K562 (cell line): ENCODE measurements at regions not wholly inside any gene's neighbourhood (a gene's known extent, or its start where the extent isn't known, plus 50 kb on each side); places are given as distances from the start of the nearest gene placed in this dataset.

ENCODE experiments used
- ATAC-seq: fragments of 200-7000 bp; cut with Tn5 transposase; 3 replicates; pipeline ENCODE4 v1.9.1; 2020; ENCODE audit warnings: moderate library complexity
- BruUV-seq: library from RNA; stranded (reverse); fragments of 400-500 nt; replicated peaks from 2 replicates; lab custom pipeline; 2021; lab: Mats Ljungman, UMichigan
- CTCF ChIA-PET: fragments of 300-600 bp; formaldehyde crosslinking; extraction: SDS; loops from one replicate; lab custom pipeline; 2021; ENCODE audit warnings: low intra/inter-chr PET ratio; lab: Yijun Ruan, JAX
- POLR2A ChIA-PET: fragments of 300-600, 350-650 bp; sonication (Branson Sonifier 250); formaldehyde crosslinking; extraction: SDS; loops from one replicate; lab custom pipeline; 2021; ENCODE audit warnings: antibody characterized with exemption, inconsistent platforms; lab: Yijun Ruan, JAX
- DNase-seq, 4 experiments: peaks; one replicate each; pipeline versions ENCODE4 v3.0.0 to v3.0.0-alpha.2; 2011 to 2018; ENCODE audit warnings: low spot score in 3 of 4, mixed read lengths in 3 of 4; ENCODE audit errors: extremely low read depth in 1 of 4
- FAIRE-seq: peaks from 2 replicates; lab custom pipeline; 2011; peaks lifted over from hg19 to GRCh38; lab: Jason Lieb, UNC
- H2AFZ ChIP-seq: 2 replicates; pipeline ENCODE4 v1.6.0; 2011; ENCODE audit warnings: low read depth, low read length, control low read depth, inconsistent platforms
- H3K27ac ChIP-seq: fragments of 200-600 bp; 3 replicates; pipeline ENCODE4 v1.8.0; 2011; ENCODE audit warnings: low read depth, mild to moderate bottlenecking, control low read depth, inconsistent platforms, low read length, moderate library complexity, mixed read lengths; ENCODE audit errors: extremely low read depth
- H3K27me3 ChIP-seq, 2 experiments: fragments of 300-600 bp in 1 of 2; 2 replicates in 1 of 2; 3 replicates in 1 of 2; pipeline versions ENCODE4 v1.6.0 to v1.8.0; 2011; ENCODE audit warnings: inconsistent platforms in 2 of 2, low read length in 2 of 2, mild to moderate bottlenecking in 1 of 2, mixed read lengths in 1 of 2, moderate library complexity in 1 of 2; ENCODE audit not compliant: control insufficient read depth in 2 of 2, insufficient read depth in 2 of 2
- H3K36me3 ChIP-seq: fragments of 300-600 bp; 3 replicates; pipeline ENCODE4 v1.8.0; 2011; ENCODE audit warnings: mild to moderate bottlenecking, low read length, inconsistent platforms; ENCODE audit not compliant: control insufficient read depth, insufficient read depth
- H3K4me1 ChIP-seq, 2 experiments: fragments of 200-600 bp in 1 of 2; replicated peaks in 1 of 2; 2 replicates in 1 of 2; 3 replicates in 1 of 2; pipeline versions ENCODE4 v1.5.1 to v1.8.0; 2011; ENCODE audit warnings: inconsistent platforms in 2 of 2, low read length in 2 of 2, mild to moderate bottlenecking in 1 of 2, mixed read lengths in 1 of 2, moderate library complexity in 1 of 2; ENCODE audit not compliant: control insufficient read depth in 2 of 2, insufficient read depth in 2 of 2
- H3K4me2 ChIP-seq: 2 replicates; pipeline ENCODE4 v1.6.1; 2011; ENCODE audit warnings: low read length, control low read depth, inconsistent platforms, mixed read lengths; ENCODE audit not compliant: insufficient read depth
- H3K4me3 ChIP-seq: fragments of 200-600 bp; sonication (generic), shearing (Covaris generic); 2 replicates; pipeline ENCODE4 v1.5.1; 2016; ENCODE audit warnings: control low read depth, inconsistent platforms
- H3K79me2 ChIP-seq: fragments of 200-600 bp; 3 replicates; pipeline ENCODE4 v1.8.0; 2011; ENCODE audit warnings: low read length, inconsistent platforms; ENCODE audit not compliant: control insufficient read depth, insufficient read depth
- H3K9ac ChIP-seq, 2 experiments: 2 replicates each; pipeline versions ENCODE4 v1.6.0 to v1.6.1; 2011; ENCODE audit warnings: low read depth in 2 of 2, low read length in 2 of 2, control low read depth in 1 of 2, inconsistent platforms in 1 of 2, mild to moderate bottlenecking in 1 of 2, mixed read lengths in 1 of 2; ENCODE audit not compliant: insufficient read depth in 1 of 2
- H3K9me1 ChIP-seq: one replicate; pipeline ENCODE4 v1.6.0; 2011; ENCODE audit warnings: inconsistent platforms, mild to moderate bottlenecking, low read length, moderate library complexity; ENCODE audit not compliant: control insufficient read depth, insufficient read depth
- H3K9me3 ChIP-seq: replicated peaks from 2 replicates; pipeline ENCODE4 v1.5.1; 2011; ENCODE audit warnings: low read depth, low read length, inconsistent platforms; ENCODE audit not compliant: control insufficient read depth, insufficient read depth
- H4K20me1 ChIP-seq: replicated peaks from 2 replicates; pipeline ENCODE4 v1.6.1; 2011; ENCODE audit warnings: low read length, inconsistent platforms, mixed read lengths; ENCODE audit not compliant: control insufficient read depth, insufficient read depth
- ATF3 ChIP-seq, 2 experiments: fragments of 450-650 bp in 1 of 2; sonication (generic) in 1 of 2; formaldehyde crosslinking in 1 of 2; IDR thresholded peaks in 1 of 2; conservative IDR thresholded peaks in 1 of 2; 2 replicates each; pipeline versions ENCODE4 v1.6.1 to v1.8.1; 2016 to 2023; ENCODE audit warnings: mild to moderate bottlenecking in 2 of 2, moderate library complexity in 2 of 2, inconsistent platforms in 1 of 2, missing genetic modification reagents in 1 of 2
- CEBPB ChIP-seq: fragments of 450-650 bp; IDR thresholded peaks from 2 replicates; pipeline ENCODE4 v1.6.1; 2016; ENCODE audit warnings: missing genetic modification characterization, missing compliant biosample characterization
- CEBPG ChIP-seq, 3 experiments: fragments of 200-800 bp in 1 of 3; sonication (Bioruptor generic) in 1 of 3; sonication (generic) in 1 of 3; formaldehyde crosslinking in 1 of 3; IDR thresholded peaks in 2 of 3; conservative IDR thresholded peaks in 1 of 3; 2 replicates each; pipeline versions ENCODE4 v1.6.1 to v1.8.0; 2016 to 2022; ENCODE audit warnings: missing compliant biosample characterization in 2 of 3, missing genetic modification characterization in 2 of 3, mild to moderate bottlenecking in 1 of 3, missing genetic modification reagents in 1 of 3
- FOXP1 ChIP-seq: sonication (generic); formaldehyde crosslinking; IDR thresholded peaks from 2 replicates; pipeline ENCODE4 v1.8.0; 2022; ENCODE audit warnings: mild to moderate bottlenecking, missing genetic modification reagents
- GABPA ChIP-seq: fragments of 200-800 bp; sonication (Bioruptor generic); conservative IDR thresholded peaks from 2 replicates; pipeline ENCODE4 v1.6.1; 2016; ENCODE audit warnings: low read depth, missing genetic modification characterization, missing compliant biosample characterization
- NR2C1 ChIP-seq, 2 experiments: fragments of 450-650 bp; IDR thresholded peaks; 2 replicates each; pipeline ENCODE4 v1.6.1; 2017; ENCODE audit warnings: mild to moderate bottlenecking in 2 of 2, antibody characterized with exemption in 1 of 2, inconsistent platforms in 1 of 2, missing compliant biosample characterization in 1 of 2, missing genetic modification characterization in 1 of 2
- PRMT5 ChIP-seq: sonication (generic); formaldehyde crosslinking; IDR thresholded peaks from 2 replicates; pipeline ENCODE4 v1.5.0; 2020; ENCODE audit warnings: missing genetic modification reagents
- U2AF1 ChIP-seq: fragments of 200-400 bp; formaldehyde crosslinking; optimal IDR thresholded peaks from 2 replicates; pipeline ENCODE3; 2017; ENCODE audit warnings: mild to moderate bottlenecking, low read depth, low read length, moderate library complexity
- USF1 ChIP-seq: sonication (generic); formaldehyde crosslinking; IDR thresholded peaks from 2 replicates; pipeline ENCODE4 v1.9.0; 2022; ENCODE audit warnings: mild to moderate bottlenecking, missing genetic modification reagents
- ZNF23 ChIP-seq: fragments of 250-450 bp; sonication (Bioruptor Pico); IDR thresholded peaks from 2 replicates; pipeline ENCODE4 v1.4.0; 2020; ENCODE audit warnings: mild to moderate bottlenecking
- ZNF778 ChIP-seq: fragments of 450-650 bp; formaldehyde crosslinking; IDR thresholded peaks from 2 replicates; pipeline ENCODE4 v1.4.0; 2020; ENCODE audit warnings: mild to moderate bottlenecking, moderate library complexity
- WGBS: fragments of 100-300 bp; shearing (Covaris generic); methylation state at CpG from one replicate; pipeline ENCODE4 v1.1.6; 2016; ENCODE audit warnings: low coverage, mixed read lengths; ENCODE audit not compliant: insufficient coverage; ENCODE audit errors: missing lambda C conversion rate; 5-methylcytosine and 5-hydroxymethylcytosine counted together
- in situ Hi-C: fragments of 300-500 bp; cut with MboI; formaldehyde crosslinking; loops from 4 replicates; pipeline ENCODE4 v1.15.0; 2018; ENCODE audit warnings: inconsistent platforms, mixed read lengths
- intact Hi-C: fragments of 100-400 bp; cut with micrococcal nuclease; formaldehyde crosslinking; loops from 2 replicates; pipeline ENCODE4 v1.14.2; 2022
- TF ChIP-seq, protein P1 (sequence below): IDR thresholded peaks from 3 replicates; pipeline ENCODE4 v1.6.1; 2011; ENCODE audit warnings: borderline replicate concordance, mild to moderate bottlenecking; ENCODE audit not compliant: insufficient read length, insufficient read depth

- no peaks in the 10 kb centered on the region for H3K36me3 ChIP-seq
- no peaks in the 10 kb centered on the region for H4K20me1 ChIP-seq
- intact Hi-C loops: no loop called here
- TF ChIP-seq ATF3 (IDR thresholded peaks at IDR 0.05) (peak; percentile 20; the same call in 1 of the 2 replicates), ATF3 (CRISPR knock-in tag; conservative IDR thresholded peaks at IDR 0.05) (no peak), U2AF1 (no peak), CEBPG (CRISPR knock-in tag; IDR thresholded peaks at IDR 0.05) (no peak), CEBPG (tag; conservative IDR thresholded peaks at IDR 0.05 in 1 of 2, IDR thresholded peaks at IDR 0.05 in 1 of 2) (peak; percentile 75 to 92), CEBPB (peak; percentile 49; the same call in 1 of the 2 replicates)
- H3K4me2 ChIP-seq: no peak overlapping the region
- H3K79me2 ChIP-seq: no peaks in the 10 kb centered on the region
- H2AFZ ChIP-seq: no peak overlapping the region
- no peak for FAIRE-seq
- POLR2A ChIA-PET: no interaction called here
- no peak for ATAC-seq
- no peak overlapping the region for H3K27ac ChIP-seq
- DNase-seq: no peak
- CTCF ChIA-PET: no interaction called here
- no peak overlapping the region for H3K4me3 ChIP-seq
- BruUV-seq: no TSS peak
- no peaks in the 10 kb centered on the region for H3K4me1 ChIP-seq
- no peak overlapping the region for H3K9ac ChIP-seq
- in situ Hi-C loops: no loop called here
- no peaks in the 10 kb centered on the region for H3K9me1 ChIP-seq
- 0% methylated on average over 1 of the region's 1 CpG for WGBS
- H3K27me3 ChIP-seq: no peaks in the 10 kb centered on the region
- no peaks in the 10 kb centered on the region for H3K9me3 ChIP-seq
Observed at GRCh38 chr4:136036744-136037143, 1495.5 kb downstream of the PCDH18 start.

- Histone ChIP-seq H2AFZ (no peak overlapping the region), H3K27ac (no peak overlapping the region), H3K4me1 (no peaks in the 10 kb centered on the region), H3K27me3 (no peaks in the 10 kb centered on the region), H3K4me3 (no peak overlapping the region), H4K20me1 (no peaks in the 10 kb centered on the region), H3K4me2 (no peak overlapping the region), H3K9me1 (no peaks in the 10 kb centered on the region), H3K9me3 (no peaks in the 10 kb centered on the region), H3K9ac (no peak overlapping the region), H3K79me2 (no peaks in the 10 kb centered on the region), H3K36me3 (no peaks in the 10 kb centered on the region)
- ChIA-PET POLR2A (no interaction called here), CTCF (no interaction called here)
- ATAC-seq (no peak), DNase-seq (no peak), FAIRE-seq (no peak)
- 0% methylated on average over 1 of the region's 1 CpG for WGBS
- in situ Hi-C loops: no loop called here
- intact Hi-C loops: no loop called here
- BruUV-seq: no TSS peak
- no peak for TF ChIP-seq PRMT5 (CRISPR knock-in tag)
- no peak for TF ChIP-seq NR2C1 (IDR thresholded peaks at IDR 0.05)
- no peak for TF ChIP-seq NR2C1 (tag; IDR thresholded peaks at IDR 0.05)
- TF ChIP-seq ZNF23: no peak
- TF ChIP-seq USF1 (CRISPR knock-in tag): no peak
- TF ChIP-seq, protein P1, sequence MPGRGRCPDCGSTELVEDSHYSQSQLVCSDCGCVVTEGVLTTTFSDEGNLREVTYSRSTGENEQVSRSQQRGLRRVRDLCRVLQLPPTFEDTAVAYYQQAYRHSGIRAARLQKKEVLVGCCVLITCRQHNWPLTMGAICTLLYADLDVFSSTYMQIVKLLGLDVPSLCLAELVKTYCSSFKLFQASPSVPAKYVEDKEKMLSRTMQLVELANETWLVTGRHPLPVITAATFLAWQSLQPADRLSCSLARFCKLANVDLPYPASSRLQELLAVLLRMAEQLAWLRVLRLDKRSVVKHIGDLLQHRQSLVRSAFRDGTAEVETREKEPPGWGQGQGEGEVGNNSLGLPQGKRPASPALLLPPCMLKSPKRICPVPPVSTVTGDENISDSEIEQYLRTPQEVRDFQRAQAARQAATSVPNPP: no peak
- TF ChIP-seq GABPA (tag): no peak
- TF ChIP-seq FOXP1: no peak
- TF ChIP-seq ZNF778 (CRISPR knock-in tag): no peak
Observed at GRCh38 chr4:136032391-136032790, 1499.9 kb downstream of the PCDH18 start.
